ENCODE measurements at regions not wholly inside any gene's neighbourhood (a gene's known extent, or its start where the extent isn't known, plus 50 kb on each side); places are given as distances from the start of the nearest gene placed in this dataset.
"Not testable (repeated sequence)": the region's sequence is repeated elsewhere in the genome, so short reads cannot be mapped to it uniquely, and the experiment has no call there.

DNA sequence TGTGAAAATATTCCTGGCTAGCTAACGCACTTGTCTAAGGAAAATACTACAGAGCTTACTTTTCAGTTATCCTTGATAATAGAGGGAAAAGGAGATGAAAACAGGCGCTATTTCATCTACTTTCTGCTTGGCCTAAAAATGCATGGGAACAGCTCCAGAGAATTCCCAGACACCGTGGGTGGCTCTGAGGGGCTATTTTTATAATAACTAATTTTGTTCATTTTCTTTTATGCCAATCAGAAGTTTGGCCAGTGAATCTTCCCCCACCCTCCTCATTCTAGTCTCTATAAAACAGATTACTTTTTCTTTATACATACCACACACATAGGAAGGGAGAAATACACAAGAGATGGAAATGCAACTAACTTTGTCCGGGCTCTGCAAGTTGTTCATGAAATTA lies 322.9 kb downstream of the SETD4 start:
- no peak for FAIRE-seq

DNA sequence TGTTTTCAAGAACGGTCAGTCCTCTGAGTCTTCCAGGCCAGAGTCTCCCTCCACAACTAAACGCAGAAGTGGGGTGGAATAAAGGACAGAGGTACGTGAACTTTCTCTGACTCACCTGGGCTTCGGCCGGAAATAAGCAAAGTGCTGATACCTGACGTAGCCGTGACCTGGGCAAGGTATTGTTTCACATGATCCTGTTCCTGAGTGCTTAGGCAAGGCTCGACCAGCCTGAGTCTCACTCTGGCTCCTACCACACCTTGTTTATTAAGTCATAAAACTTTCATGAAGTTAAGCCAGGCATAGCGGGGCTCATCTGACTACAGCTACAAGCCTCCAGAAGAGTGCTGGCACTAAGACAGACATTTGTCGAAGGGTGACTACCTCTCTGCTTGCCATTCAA lies 327.5 kb downstream of the SETD4 start:
- FAIRE-seq: no peak

DNA sequence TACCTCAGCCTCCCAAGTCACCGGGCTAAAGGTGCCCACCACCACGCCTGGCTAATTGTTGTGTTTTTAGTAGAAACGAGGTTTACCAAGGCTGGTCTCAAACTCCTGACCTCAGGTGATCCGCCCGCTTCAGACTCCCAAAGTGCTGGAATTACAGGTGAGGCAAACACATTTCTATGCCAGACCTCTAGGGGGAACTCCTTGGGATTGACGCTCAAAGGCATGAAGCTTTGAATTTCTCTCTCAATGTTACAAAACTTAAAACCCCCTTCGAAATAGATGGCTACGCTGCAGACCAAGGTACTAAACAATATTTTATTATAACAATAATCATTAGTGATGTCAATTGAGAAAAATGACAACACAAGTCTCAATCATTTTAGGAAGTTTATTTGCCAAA lies 330.0 kb downstream of the SETD4 start:
- FAIRE-seq: no peak

DNA sequence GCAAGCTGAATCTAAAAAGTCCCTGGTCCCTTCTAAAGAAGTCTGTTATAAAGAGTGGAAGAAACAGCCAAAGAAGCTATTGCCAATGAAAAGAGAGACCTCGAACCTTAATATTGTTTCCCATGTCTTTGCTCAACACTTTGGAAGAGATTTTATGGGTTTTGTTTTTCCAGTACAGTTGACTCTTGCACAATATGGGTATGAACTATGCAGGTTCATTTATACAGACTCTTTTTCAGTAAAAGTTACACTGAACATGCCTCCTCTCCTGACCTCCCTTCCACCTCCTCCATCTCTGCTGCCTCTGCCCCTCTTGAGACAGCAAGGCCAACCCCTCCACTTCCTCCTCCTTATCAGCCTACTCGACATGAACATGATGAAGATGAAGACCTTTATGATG lies 332.5 kb downstream of the SETD4 start:
- FAIRE-seq: no peak

DNA sequence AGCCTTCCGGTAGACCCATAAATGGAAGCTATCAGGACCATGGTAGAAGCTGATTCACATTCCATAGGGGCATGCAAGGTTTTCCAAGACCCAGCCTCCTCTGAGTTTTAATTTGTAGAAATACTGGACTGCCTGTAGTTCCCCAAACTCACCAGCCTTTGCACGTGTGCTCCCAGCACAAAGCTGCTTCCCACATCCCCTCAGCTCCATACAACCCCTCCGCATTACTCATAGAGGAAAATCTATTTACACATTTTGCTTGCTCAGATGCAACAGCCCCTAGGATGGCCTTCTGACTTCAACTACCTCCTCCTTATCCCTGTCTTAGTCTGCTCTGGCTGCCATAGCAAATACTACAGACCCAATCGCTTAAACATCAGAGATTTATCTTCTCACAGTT lies 336.2 kb downstream of the SETD4 start:
- no peak for FAIRE-seq

DNA sequence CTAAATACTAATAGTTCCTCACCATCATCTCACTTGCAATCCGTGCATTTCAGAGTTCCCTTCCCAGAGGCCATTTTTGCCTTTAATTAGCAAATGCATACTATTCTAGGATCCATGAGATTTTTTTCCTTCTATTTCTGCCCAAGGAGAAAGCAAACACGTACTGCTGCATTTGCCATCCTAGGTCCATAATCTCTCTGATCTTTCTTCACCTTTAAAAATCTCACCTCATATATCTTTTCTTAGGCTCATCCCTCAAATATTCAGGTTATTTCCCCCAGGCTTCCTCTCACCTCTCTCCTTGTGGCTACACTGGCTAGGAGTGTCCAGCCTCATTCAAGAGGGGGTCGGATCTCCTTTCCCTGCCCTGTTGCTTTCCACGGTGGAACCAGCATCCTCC lies 338.6 kb downstream of the SETD4 start:
- no peak for FAIRE-seq

DNA sequence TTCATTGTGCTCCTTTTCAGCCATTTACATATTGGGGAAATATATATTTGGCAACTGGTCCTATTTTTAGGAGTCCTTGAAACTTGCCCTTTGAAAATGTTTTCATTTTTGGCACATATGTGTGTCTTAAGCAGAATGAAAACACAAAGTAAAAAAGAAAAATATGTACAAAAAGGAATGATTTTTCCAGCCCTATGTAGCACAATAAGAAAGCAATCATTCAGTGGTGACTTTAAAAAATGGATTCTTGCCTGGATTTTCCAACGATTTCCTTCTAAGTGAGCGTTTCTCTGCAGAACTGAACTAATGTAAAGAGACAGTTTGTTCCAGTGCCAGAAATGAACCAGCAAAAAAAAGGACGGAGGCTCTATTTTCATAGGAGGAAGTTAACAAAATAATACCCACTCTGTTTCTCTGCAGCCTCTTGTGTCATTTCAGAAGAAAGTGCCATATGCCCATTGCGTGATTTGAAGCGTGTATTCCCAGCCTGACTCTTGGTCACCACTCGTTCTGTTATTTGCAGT lies 340.1 kb downstream of the SETD4 start:
- no peak for FAIRE-seq

DNA sequence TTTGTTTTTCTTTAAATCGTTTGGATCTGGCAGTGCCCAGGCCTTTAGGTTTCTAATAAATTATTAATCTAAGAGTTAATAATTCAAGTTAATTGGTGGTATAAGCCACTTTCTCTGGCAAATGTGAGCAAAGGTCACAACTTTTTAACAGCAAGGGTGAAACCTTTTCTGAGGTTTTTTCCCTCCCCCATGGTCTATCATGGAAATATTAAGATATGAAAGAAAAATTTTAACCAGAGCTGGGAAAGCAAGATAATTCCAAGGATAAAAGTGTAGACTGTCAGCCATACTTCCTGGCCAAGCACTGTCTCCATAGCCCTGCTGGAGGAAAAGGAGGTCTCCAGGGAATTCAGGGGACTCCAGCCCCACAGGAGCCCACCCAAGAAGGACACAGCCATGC lies 341.2 kb downstream of the SETD4 start:
- no peak for FAIRE-seq

DNA sequence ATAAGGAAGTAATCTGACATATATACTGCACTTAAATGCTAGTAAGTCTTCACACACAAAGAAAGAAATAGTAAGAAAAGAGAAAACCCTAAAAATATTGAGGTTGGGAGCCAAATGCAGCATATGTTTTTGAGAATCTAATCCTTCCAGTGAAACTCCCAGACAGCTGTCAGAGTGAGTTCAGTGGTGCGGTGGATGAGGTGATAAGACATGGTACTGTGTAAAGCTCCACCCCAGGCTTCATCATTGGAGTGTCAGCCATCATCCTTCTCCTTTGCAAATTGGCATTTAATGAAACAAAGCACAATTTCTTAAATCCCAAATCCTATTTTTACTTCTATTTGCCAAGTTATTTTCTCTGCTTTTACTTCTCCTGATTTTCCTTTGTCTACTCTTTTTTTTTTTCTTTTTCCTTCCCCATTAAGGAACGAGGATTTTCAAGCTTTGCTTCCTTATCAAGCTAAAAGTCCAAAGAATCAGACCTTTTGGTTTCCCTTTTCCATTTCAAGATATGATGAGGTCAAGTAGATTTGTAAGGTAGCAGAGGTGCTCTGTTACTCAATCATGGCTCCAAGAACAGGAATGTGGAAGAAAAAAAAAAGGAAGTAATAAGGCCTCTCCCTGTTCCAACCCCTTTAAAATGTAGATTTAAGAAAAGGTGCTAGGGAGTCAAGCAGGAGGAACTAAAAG lies 343.3 kb downstream of the SETD4 start:
- FAIRE-seq: no peak

DNA sequence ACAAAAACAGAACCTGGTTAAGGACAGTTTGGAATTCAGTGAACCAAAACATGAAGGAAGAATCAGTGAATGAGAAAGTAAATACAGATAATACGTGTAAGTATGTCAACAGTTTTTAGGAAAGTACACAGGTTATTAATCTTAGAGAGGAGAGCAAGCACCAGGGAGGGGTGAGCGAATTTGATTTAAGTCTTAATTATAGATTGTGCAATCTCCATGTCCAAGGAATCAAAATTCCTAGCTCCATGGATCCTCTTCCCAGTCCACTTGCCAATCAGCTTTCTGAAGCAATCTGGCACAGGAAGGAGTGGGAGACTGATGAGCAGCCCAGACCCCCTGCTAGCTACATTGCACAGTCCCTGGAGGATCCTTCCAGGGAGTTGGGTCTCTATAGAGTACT lies 346.4 kb downstream of the SETD4 start:
- FAIRE-seq: no peak

DNA sequence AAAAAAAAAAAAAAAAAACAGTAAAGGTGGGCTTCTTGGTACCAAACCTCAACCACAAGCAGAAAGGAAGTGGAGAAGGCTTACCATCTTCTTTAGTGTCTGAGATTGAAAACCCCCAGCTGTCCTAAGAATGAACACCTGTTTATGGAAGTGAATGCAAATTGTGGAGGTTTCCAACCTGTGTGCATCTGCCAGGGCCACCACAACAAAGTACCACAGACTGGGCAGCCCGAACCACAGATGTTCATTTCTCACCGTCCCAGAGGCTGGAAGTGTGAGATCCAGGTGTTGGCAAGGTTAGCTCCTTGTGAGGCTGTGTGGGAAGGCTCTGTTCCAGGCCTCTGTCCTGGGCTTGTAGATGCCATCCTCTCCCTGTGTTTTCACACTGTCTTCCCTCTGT lies 348.7 kb downstream of the SETD4 start:
- FAIRE-seq: no peak

DNA sequence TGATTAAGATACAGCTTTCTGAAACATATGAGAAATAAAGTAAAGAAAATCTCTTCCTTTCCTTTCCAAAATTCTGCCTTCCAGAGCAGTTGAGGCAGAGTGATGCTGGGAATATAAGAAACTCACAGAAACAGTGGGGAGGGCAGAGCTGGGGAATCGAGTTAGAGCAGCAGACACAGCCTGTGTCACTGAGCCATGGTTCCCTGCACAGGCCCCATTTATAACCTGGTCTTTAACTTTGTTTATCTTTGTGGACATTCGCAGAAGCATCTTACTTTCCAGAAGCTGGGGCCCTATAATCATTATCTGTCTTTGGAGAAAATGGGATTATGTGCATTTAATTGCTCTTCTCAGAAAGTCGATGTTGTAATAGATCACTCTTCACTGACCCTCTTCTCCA lies 349.1 kb downstream of the SETD4 start:
- no peak for FAIRE-seq

DNA sequence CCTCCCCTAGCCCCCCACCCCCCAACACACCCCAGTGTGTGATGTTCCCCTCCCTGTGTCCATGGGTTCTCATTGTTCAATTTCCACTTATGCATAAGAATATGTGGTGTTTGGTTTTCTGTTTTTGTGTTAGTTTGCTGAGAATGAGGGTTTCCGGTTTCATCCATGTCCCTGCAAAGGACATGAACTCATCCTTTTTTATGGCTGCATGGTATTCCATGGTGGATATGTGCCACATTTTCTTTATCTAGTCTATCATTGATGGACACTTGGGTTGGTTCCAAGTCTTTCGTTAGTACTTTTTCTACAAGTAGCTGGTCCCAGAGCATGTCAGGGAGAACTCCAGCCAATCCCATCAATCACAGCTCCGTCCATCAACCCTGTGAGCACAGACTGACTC lies 350.3 kb downstream of the SETD4 start:
- not testable (repeated sequence) for FAIRE-seq

DNA sequence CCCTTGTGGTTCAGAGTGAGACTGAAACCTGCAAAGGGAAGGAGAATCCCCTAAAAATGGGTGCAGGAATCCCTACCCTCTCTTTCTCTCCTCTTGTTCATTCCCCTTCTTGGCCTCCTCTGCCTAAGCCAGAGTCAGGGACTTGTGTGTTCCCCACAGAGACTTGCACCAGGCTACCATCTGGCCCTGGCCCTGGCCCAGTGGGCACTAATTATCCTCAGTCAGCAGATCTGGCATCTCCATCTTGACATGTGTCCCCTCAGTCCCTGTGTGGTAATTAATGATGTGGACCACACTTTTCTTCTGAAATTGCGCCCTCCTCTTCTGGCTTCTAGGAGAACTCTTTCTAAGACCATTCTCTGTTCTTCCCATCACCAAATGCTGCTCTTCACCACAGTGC lies 354.4 kb downstream of the SETD4 start:
- FAIRE-seq: no peak

DNA sequence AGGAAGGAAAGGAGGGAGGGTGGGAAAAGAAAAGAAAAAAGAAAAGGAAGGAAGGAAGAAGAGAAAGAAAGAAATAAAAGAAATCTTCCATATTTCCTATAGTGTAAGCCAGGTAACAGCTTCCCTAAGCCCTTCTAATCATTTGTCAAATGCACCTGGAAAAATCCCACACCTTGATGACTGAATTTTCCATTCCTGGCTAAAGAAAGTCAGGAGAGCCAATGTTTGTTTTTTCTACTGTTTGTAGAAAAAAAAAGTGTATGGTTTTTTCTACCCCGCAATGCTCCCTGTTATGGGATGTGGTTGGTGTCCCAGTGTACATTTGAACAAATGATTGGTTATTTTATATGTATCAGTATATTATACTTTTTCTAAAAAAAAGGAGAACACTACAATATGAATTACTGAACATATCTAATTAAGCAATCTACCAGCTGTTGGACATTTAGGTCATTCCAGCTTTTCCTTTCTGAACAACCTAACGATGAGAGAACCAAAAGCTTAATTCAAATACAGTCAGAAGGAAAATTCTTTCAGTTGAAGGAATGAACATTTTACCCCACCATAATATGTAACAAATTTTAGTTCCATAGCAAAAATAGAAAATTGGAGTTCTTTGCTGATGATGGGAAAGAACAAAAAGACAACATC lies 355.0 kb downstream of the SETD4 start:
- FAIRE-seq: no peak

DNA sequence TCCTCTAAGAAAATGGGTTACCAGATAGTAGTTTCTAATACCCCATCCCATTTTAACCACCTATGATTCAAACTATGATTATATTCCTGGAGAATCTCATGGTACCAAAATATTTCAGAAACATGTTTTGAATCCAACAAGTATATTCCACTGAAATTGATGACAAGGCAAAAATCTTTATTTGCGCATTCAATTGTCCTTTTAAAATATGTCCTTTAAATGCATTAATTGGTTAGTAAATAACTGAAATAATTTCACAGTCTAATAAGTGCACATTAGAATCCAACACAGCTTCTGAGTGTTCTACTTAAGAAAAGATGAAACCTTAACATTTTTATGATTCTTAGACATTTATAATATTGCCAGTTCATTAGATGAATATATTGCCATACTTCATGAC lies 356.6 kb downstream of the SETD4 start:
- no peak for FAIRE-seq

DNA sequence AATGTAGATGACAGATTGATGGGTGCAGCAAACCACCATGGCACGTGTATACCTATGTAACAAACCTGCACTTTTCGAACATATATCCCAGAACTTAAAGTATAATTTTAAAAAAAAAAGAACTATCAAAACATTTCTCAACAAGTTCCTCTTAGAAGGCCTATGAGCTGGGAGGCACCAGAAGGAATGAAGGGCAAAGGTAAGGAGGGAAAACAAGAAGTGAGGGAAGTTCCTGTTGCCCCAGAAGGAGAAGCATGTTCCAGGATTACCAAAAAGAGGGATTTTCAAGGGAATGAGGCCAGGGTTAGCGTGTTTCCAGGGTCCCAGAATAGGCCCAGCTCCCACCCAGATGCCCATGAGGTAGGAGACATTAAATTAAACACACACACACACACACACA lies 361.0 kb downstream of the SETD4 start:
- no peak for FAIRE-seq

DNA sequence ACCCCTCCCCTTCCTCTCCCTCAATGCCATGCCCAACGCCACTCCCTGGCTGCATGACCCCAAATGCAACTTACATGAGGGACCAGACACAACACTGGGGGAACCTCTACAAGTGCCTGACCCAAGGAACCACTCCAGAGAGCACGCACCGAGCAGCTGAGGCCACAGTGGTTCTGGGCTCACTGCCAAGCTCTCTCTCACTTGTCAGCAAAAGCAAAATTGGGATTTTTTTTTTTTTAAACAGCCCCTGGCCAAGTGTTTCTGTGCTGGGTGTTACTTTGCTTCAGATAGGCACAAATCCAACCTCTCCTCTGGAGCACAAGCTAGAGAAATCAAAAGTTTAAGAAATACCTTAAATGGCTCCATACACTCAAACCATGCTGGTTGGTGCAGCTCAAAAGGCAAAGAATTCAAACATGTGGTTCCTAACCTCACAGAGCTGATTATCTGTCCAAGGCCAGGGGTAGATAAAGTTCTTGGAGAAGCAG lies 363.0 kb downstream of the SETD4 start:
- no peak for FAIRE-seq

DNA sequence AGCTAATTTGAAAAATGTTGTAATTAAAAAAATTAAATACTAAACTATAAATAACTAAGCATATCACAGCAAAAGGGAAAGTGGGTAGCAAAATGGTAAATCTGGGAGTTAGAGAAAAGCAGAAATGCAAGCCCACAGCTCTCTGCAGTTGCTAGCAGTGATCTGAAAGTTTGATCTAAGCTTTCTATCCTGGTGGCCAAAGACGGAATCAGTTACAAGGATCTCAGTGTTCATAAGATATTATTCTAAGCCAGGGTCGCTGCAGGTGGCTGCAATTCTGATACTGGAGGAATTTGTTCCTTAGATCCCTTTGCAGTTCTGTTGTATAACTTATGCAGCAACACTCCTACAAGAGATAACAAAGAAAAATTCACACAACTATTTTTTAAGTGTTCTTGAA lies 363.7 kb downstream of the SETD4 start:
- FAIRE-seq: no peak

DNA sequence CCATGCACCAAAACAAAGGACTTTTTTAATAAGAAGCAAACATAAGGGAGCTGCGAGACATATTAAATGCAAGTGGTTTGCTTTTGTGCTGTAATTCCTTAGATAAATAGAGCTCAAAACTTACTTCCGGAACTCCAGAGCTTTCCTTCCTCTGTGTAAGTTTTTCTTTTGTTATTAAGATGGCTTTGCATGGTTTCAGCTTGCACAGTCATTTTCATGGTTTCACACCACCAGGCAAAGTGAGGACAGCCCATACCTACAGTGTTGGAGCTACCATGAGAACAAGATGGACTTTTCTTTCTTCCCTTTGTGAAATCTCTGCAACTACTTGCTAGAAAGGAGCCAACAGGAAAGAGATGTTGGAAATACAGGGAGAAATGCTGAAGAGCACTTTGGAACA lies 368.0 kb downstream of the SETD4 start:
- FAIRE-seq: no peak

DNA sequence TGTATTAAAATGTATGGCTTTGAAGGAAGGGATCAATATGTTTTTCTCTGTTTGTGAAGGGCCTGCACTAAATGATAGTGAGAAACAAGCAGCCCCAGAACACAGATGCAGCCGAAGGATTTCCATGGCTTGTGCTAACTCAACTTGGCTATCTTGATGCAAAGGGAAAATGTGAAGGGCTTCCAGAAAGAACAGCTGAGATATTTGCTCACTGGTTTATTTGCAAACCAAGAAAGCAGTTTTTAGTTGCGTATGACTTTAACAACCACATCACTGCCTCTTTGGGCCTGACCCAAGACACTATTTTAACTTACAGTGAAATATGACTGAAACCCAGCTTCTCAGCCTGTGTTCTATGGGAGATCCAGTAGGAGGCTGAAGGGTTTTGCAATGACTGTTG lies 369.9 kb downstream of the SETD4 start:
- no peak for FAIRE-seq

DNA sequence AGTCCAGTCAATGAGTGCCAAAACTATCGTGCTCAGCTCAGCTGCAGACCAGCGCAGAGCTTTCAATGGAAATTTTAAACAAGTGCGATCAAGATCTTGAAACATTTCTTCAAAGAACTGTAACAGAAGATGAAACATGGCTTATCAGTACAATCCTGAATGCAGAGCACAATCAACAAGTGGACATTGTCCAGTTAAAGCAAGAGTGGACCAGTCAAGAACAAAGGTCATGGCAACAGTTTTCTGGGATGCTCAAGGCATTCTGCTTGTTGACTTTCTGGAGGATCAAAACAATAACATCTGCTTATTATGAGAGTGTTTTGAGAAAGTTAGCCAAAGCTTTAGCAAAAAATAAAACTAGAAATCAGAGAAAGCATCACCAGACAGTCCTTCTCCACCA lies 374.2 kb downstream of the SETD4 start:
- FAIRE-seq: no peak

DNA sequence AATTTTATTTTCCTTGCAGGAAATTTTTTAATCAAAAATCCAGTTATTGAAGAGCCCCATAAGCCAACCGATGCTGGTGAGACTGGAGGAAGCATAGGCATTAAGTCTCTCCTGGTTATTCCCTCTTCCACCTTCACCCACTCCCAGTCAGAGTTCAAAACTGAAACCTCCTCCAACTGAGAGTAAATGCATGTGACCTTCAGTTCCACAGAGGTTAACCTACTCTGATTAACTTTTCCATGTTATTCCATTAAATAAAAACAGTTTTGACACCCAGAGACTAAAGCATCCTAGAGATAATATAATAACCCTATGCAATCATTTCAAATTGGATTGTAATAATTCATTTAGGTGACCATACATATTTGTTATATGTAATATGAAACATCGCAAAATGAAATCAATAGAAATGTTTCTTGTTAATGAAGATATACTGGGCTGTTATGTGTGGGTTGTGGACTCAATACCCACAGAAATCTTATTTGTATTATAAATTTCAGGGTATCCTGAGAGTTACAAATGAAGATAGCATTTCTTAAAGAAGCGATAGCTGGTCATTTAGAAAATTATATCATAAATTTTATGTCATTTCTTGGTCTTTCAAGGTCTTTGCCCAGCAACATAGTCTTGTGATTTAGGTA lies 376.5 kb downstream of the SETD4 start:
- FAIRE-seq: no peak

DNA sequence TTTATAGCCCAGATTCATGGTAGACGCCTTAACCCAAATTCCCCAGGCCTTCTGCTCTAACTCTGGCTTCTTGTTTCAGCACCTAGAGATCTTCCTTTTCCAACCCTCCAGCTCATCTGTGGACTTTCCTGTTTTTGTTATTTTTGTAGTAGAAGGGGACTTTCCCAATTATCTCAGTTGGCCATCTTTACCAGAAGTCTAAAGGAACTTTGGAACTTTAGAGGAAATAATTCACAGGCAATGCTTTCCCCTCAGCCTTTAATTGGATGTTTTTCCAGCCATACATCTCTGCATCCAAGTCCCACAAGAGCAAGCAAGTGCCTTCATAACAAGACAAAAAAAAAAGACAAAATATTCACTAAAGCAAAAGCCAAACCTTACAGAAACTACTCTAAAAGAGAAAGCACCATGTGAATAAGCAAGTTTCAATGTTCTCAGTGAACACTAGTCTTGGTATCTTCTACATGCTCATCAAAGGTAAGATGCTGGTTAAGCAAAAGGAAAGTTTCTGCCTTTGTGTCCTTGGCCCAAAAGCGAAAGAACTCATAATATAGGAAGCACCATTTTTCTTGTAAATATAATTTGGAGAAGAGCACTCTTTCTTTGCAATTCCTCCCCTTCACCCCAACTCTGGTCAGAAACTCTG lies 377.3 kb downstream of the SETD4 start:
- no peak for FAIRE-seq

Measured in TTC549 (cell line).